MM.1S (cell line): ENCODE measurements at regions not wholly inside any gene's neighbourhood (a gene's known extent, or its start where the extent isn't known, plus 50 kb on each side); places are given as distances from the start of the nearest gene placed in this dataset.

Experiments
- DNase-seq: peaks from one replicate; pipeline ENCODE4 v3.0.0-alpha.2; 2015
- H2AFZ ChIP-seq: fragments of 300-600 bp; sonication (generic); 2 replicates; pipeline ENCODE4 v1.6.0; 2016; ENCODE audit warnings: antibody characterized with exemption, low read length
- H3F3A ChIP-seq: fragments of 300-600 bp; sonication (generic); 2 replicates; pipeline ENCODE4 v1.6.1; 2016; ENCODE audit warnings: mild to moderate bottlenecking, antibody characterized with exemption, low read length, moderate library complexity, mixed read lengths; ENCODE audit not compliant: insufficient read depth
- H3K27ac ChIP-seq: fragments of 300-600 bp; sonication (generic); 2 replicates; pipeline ENCODE4 v1.5.1; 2016; ENCODE audit warnings: mild to moderate bottlenecking, low read length
- H3K27me3 ChIP-seq: fragments of 300-600 bp; sonication (generic); replicated peaks from 2 replicates; pipeline ENCODE4 v1.6.0; 2016; ENCODE audit warnings: low read length; ENCODE audit not compliant: insufficient read depth
- H3K36me3 ChIP-seq: fragments of 300-600 bp; sonication (generic); replicated peaks from 2 replicates; pipeline ENCODE4 v1.6.1; 2016; ENCODE audit warnings: mild to moderate bottlenecking, low read length, mixed read lengths; ENCODE audit not compliant: insufficient read depth
- H3K4me1 ChIP-seq: fragments of 300-600 bp; sonication (generic); 2 replicates; pipeline ENCODE4 v1.6.1; 2016; ENCODE audit warnings: low read length, mixed read lengths
- H3K4me2 ChIP-seq: fragments of 300-600 bp; sonication (generic); 2 replicates; pipeline ENCODE4 v1.6.0; 2016; ENCODE audit warnings: low read depth, low read length
- H3K4me3 ChIP-seq: fragments of 300-600 bp; sonication (generic); 2 replicates; pipeline ENCODE4 v1.5.1; 2016; ENCODE audit warnings: low read length, mixed read lengths
- H3K79me2 ChIP-seq: fragments of 300-600 bp; sonication (generic); 2 replicates; pipeline ENCODE4 v1.6.1; 2016; ENCODE audit warnings: mixed run types, low read length, mixed read lengths
- H3K9ac ChIP-seq: fragments of 300-600 bp; sonication (generic); 2 replicates; pipeline ENCODE4 v1.6.1; 2016; ENCODE audit warnings: low read length, mixed read lengths
- H3K9me2 ChIP-seq: fragments of 300-600 bp; sonication (generic); replicated peaks from 2 replicates; pipeline ENCODE4 v1.6.1; 2016; ENCODE audit warnings: mild to moderate bottlenecking, low read length, mixed read lengths; ENCODE audit not compliant: insufficient read depth
- H3K9me3 ChIP-seq: fragments of 300-600 bp; sonication (generic); replicated peaks from 2 replicates; pipeline ENCODE4 v1.6.1; 2016; ENCODE audit warnings: mild to moderate bottlenecking, low read length, mixed read lengths; ENCODE audit not compliant: insufficient read depth
- H4K20me1 ChIP-seq: fragments of 300-600 bp; sonication (generic); 2 replicates; pipeline ENCODE4 v1.6.1; 2016; ENCODE audit warnings: mild to moderate bottlenecking, low read length, moderate library complexity, mixed read lengths; ENCODE audit not compliant: insufficient read depth
- EZH2 ChIP-seq: fragments of 300-600 bp; sonication (generic); optimal IDR thresholded peaks from 2 replicates; pipeline ENCODE3; 2017; ENCODE audit warnings: low read depth, mild to moderate bottlenecking, antibody characterized with exemption, low read length, mixed read lengths
- EZH2phosphoT487 ChIP-seq: fragments of 300-600 bp; sonication (generic); IDR thresholded peaks from 2 replicates; pipeline ENCODE4 v1.6.1; 2018; ENCODE audit warnings: antibody characterized with exemption, low read length
- TF ChIP-seq, protein P1 (sequence below): fragments of 300-600 bp; sonication (generic); IDR thresholded peaks from 2 replicates; pipeline ENCODE4 v1.5.1; 2016; ENCODE audit warnings: antibody characterized with exemption, low read length, mixed read lengths

DNA sequence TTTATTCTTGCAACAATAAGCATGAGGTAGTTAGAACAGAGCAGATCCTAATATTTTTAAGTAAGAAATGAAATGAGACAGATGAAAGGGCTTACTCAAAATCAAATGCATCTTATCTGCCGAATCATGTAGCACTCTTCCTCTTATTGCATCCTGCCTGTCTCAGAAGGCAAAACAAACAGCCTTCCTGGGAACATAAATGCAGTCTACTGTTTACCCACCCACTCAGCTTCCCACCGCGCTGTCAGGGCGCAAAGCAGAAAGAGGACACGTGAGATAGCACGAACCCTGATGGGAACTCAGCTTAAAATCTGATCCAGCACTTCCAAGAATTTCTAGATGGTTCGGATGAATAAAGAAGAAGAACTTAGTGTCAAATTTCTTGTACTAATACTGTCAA lies 114.4 kb upstream of the CDK1 start:
- Histone ChIP-seq H3K9ac (no peak overlapping the region), H3K27me3 (no peaks in the 10 kb centered on the region), H2AFZ (no peak overlapping the region), H3K4me3 (no peak overlapping the region), H3K4me2 (no peak overlapping the region), H4K20me1 (no peaks in the 10 kb centered on the region), H3K27ac (no peak overlapping the region), H3K36me3 (no peaks in the 10 kb centered on the region), H3K4me1 (no peaks in the 10 kb centered on the region), H3K9me2 (no peaks in the 10 kb centered on the region), H3F3A (no peaks in the 10 kb centered on the region), H3K79me2 (no peaks in the 10 kb centered on the region), H3K9me3 (no peaks in the 10 kb centered on the region)
- TF ChIP-seq EZH2 (no peak), EZH2phosphoT487 (no peak)
- TF ChIP-seq, protein P1, sequence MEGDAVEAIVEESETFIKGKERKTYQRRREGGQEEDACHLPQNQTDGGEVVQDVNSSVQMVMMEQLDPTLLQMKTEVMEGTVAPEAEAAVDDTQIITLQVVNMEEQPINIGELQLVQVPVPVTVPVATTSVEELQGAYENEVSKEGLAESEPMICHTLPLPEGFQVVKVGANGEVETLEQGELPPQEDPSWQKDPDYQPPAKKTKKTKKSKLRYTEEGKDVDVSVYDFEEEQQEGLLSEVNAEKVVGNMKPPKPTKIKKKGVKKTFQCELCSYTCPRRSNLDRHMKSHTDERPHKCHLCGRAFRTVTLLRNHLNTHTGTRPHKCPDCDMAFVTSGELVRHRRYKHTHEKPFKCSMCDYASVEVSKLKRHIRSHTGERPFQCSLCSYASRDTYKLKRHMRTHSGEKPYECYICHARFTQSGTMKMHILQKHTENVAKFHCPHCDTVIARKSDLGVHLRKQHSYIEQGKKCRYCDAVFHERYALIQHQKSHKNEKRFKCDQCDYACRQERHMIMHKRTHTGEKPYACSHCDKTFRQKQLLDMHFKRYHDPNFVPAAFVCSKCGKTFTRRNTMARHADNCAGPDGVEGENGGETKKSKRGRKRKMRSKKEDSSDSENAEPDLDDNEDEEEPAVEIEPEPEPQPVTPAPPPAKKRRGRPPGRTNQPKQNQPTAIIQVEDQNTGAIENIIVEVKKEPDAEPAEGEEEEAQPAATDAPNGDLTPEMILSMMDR: no peak
- DNase-seq: no peak

DNA sequence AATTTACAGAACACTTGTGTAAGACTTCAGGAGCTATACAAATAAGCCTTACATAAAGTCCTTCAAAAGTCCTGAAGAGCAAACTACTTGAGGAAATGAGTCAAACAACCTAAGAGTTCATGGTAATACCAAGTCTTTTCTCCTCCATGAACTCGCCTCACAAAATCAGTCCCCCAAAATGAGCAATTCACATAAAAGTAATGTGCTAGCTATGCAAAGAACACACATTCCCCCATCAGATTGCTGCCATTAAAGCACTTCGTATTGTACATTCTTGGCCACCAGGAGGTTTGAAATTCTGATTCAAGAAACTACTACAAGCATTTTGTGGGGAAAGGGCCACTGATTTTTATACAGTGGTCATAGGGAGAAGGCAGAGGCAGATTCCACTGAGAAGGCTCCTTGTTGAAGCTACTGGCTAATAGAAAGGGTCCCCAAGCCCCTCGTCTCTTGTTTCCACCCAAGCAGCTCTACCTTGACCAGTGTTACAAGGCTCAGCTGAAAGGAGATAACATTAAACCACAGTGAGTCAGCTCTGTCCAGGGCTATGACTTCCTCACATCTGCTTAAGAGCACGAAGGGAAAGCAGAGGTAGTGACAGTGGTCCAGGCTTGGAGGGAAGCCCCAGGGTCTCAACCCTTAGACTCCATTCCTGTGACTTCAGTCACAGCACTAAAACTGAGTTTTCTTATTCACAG lies 115.2 kb upstream of the CDK1 start:
- no peak overlapping the region for H3K9ac ChIP-seq
- H3K36me3 ChIP-seq: no peaks in the 10 kb centered on the region
- no peaks in the 10 kb centered on the region for H4K20me1 ChIP-seq
- no peaks in the 10 kb centered on the region for H3K4me1 ChIP-seq
- no peaks in the 10 kb centered on the region for H3K79me2 ChIP-seq
- no peak overlapping the region for H3K4me2 ChIP-seq
- H3K4me3 ChIP-seq: no peak overlapping the region
- H3K27me3 ChIP-seq: no peaks in the 10 kb centered on the region
- no peaks in the 10 kb centered on the region for H3F3A ChIP-seq
- no peak for DNase-seq
- no peaks in the 10 kb centered on the region for H3K9me3 ChIP-seq
- TF ChIP-seq, protein P1: no peak
- no peak for TF ChIP-seq EZH2phosphoT487
- TF ChIP-seq EZH2: no peak
- no peaks in the 10 kb centered on the region for H3K9me2 ChIP-seq
- H3K27ac ChIP-seq: no peak overlapping the region
- no peak overlapping the region for H2AFZ ChIP-seq

DNA sequence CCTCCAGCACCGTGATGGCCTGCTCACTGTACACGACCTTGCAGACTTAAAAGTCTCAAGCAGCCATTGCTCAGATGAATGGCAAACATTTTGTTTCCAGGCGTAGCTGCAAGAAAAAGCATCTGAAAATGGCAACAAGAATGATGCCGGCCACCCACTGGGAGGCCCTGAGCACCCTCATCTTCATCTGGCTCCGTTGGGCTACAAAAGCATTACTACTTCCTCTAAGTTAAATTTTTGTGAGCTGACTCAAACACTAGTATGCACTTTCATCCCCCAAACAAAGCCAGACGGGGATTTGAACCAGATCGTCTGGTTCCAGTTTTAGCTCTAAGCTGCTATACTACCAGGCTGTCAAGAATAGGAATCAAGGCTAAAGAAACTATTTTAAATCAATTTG lies 116.6 kb upstream of the CDK1 start:
- Histone ChIP-seq H3K36me3 (no peaks in the 10 kb centered on the region), H3K27me3 (no peaks in the 10 kb centered on the region), H3F3A (no peaks in the 10 kb centered on the region), H3K9me3 (no peaks in the 10 kb centered on the region), H2AFZ (no peak overlapping the region), H3K9ac (no peak overlapping the region), H3K79me2 (no peaks in the 10 kb centered on the region), H3K9me2 (no peaks in the 10 kb centered on the region), H3K4me2 (no peak overlapping the region), H3K27ac (no peak overlapping the region), H4K20me1 (no peaks in the 10 kb centered on the region), H3K4me1 (no peaks in the 10 kb centered on the region), H3K4me3 (no peak overlapping the region)
- DNase-seq: no peak
- TF ChIP-seq EZH2 (no peak), EZH2phosphoT487 (no peak)
- TF ChIP-seq, protein P1: no peak
